Suprapubic skin (tissue), 4 donors: ENCODE measurements at regions not wholly inside any gene's neighbourhood (a gene's known extent, or its start where the extent isn't known, plus 50 kb on each side); places are given as distances from the start of the nearest gene placed in this dataset.

ENCODE experiments used
- DNase-seq, 2 donors: peaks; one replicate each; pipeline ENCODE4 v3.0.0-alpha.2; 2019; ENCODE audit warnings: low spot score in 2 of 2
- H3K27ac ChIP-seq: fragments of 200-600 bp; sonication (generic); one replicate; pipeline ENCODE4 v1.5.1; 2019
- H3K27me3 ChIP-seq: fragments of 200-600 bp; sonication (generic); one replicate; pipeline ENCODE4 v1.5.1; 2019
- H3K36me3 ChIP-seq: fragments of 200-600 bp; sonication (generic); one replicate; pipeline ENCODE4 v1.5.1; 2019
- H3K4me1 ChIP-seq: fragments of 200-600 bp; sonication (generic); one replicate; pipeline ENCODE4 v1.5.1; 2019
- H3K4me3 ChIP-seq: fragments of 200-600 bp; sonication (generic); one replicate; pipeline ENCODE4 v1.5.1; 2019; ENCODE audit warnings: mild to moderate bottlenecking
- H3K9me3 ChIP-seq: fragments of 200-600 bp; sonication (generic); one replicate; pipeline ENCODE4 v1.5.1; 2019
- EP300 ChIP-seq: sonication (generic); formaldehyde crosslinking; IDR thresholded peaks from one replicate; pipeline ENCODE4 v1.6.1; 2017; ENCODE audit warnings: antibody characterized with exemption
- POLR2A ChIP-seq, 2 donors: fragments of 450-650 bp; IDR thresholded peaks; one replicate each; pipeline ENCODE4 v1.6.1; 2017; ENCODE audit warnings: antibody characterized with exemption in 2 of 2, mild to moderate bottlenecking in 2 of 2, moderate library complexity in 2 of 2
- POLR2AphosphoS5 ChIP-seq, 3 donors: sonication (generic); formaldehyde crosslinking; IDR thresholded peaks; one replicate each; pipeline ENCODE4 v1.6.1; 2017; ENCODE audit warnings: antibody characterized with exemption in 3 of 3
- WGBS: methylation state at CpG from one replicate; pipeline ENCODE4 v1.1.5; 2018; 5-methylcytosine and 5-hydroxymethylcytosine counted together
- TF ChIP-seq, protein P1 (sequence below), 2 donors: fragments of 200-600 bp in 1 of 2; fragments of 450-650 bp in 1 of 2; sonication (generic) in 1 of 2; IDR thresholded peaks; one replicate each; pipeline ENCODE4 v1.5.1; 2016 to 2019; ENCODE audit warnings: antibody characterized with exemption in 2 of 2, mild to moderate bottlenecking in 1 of 2, moderate library complexity in 1 of 2

DNA sequence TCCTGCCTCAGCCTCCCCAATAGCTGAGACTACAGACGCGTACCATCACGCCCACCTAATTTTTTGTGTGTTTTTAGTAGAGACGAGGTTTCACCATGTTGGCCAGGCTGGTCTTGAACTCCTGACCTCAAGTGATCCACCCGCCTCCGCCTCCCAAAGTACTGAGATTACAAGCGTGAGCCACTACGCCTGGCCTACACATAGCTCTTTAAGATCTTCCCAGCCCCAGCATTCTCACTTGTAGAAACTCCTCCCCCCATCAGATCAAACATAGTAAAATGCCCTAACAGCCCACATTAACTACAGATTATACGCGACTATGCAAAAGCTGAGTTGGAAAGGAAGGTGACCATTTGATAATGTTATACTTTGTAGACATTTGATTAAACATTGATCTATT lies 634.8 kb downstream of the MATN1 start:
- DNase-seq, result no peak
- Histone ChIP-seq H3K27me3 (peaks cover 37% of the 10 kb centered on the region), H3K9me3 (peaks cover 15% of the 10 kb centered on the region), H3K4me3 (no peak overlapping the region), H3K4me1 (peaks cover 23% of the 10 kb centered on the region), H3K36me3 (no peaks in the 10 kb centered on the region), H3K27ac (no peak overlapping the region)
- no peak for TF ChIP-seq POLR2AphosphoS5 (IDR thresholded peaks at IDR 0.05)
- TF ChIP-seq EP300, result no peak
- TF ChIP-seq, protein P1, sequence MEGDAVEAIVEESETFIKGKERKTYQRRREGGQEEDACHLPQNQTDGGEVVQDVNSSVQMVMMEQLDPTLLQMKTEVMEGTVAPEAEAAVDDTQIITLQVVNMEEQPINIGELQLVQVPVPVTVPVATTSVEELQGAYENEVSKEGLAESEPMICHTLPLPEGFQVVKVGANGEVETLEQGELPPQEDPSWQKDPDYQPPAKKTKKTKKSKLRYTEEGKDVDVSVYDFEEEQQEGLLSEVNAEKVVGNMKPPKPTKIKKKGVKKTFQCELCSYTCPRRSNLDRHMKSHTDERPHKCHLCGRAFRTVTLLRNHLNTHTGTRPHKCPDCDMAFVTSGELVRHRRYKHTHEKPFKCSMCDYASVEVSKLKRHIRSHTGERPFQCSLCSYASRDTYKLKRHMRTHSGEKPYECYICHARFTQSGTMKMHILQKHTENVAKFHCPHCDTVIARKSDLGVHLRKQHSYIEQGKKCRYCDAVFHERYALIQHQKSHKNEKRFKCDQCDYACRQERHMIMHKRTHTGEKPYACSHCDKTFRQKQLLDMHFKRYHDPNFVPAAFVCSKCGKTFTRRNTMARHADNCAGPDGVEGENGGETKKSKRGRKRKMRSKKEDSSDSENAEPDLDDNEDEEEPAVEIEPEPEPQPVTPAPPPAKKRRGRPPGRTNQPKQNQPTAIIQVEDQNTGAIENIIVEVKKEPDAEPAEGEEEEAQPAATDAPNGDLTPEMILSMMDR (IDR thresholded peaks at IDR 0.05), result no peak
- no peak for TF ChIP-seq POLR2A (IDR thresholded peaks at IDR 0.05)
- 78% methylated on average over 10 of the region's 10 CpGs for WGBS

DNA sequence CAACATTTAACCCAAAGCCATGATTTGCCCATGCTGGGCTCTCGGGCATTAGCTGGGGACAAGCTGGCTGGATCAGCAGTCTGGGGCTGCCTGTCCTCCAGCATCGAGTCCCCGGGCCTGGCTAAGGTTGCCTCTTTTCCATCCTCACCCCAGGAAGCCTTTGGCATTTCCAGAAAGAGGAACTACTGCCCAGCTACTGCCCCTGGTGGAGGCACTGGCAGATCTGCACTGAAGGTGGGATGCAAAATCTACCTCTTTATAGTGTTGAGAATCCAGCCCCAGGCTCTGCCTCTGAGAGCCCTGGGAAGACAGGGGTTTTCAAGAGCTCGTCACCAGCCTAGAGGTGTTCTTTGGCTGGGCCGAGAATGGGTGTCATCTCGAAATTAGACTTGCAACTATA lies 635.9 kb downstream of the MATN1 start:
- no peak for DNase-seq
- Histone ChIP-seq H3K4me3 (no peak overlapping the region), H3K4me1 (peaks cover 25% of the 10 kb centered on the region), H3K36me3 (no peaks in the 10 kb centered on the region), H3K27ac (no peak overlapping the region), H3K9me3 (peaks cover 10% of the 10 kb centered on the region), H3K27me3 (peaks cover 37% of the 10 kb centered on the region)
- WGBS, result 80% methylated on average over 6 of the region's 6 CpGs
- TF ChIP-seq, protein P1 (IDR thresholded peaks at IDR 0.05), result no peak
- TF ChIP-seq EP300 (no peak), POLR2A (IDR thresholded peaks at IDR 0.05) (no peak), POLR2AphosphoS5 (IDR thresholded peaks at IDR 0.05) (no peak)

DNA sequence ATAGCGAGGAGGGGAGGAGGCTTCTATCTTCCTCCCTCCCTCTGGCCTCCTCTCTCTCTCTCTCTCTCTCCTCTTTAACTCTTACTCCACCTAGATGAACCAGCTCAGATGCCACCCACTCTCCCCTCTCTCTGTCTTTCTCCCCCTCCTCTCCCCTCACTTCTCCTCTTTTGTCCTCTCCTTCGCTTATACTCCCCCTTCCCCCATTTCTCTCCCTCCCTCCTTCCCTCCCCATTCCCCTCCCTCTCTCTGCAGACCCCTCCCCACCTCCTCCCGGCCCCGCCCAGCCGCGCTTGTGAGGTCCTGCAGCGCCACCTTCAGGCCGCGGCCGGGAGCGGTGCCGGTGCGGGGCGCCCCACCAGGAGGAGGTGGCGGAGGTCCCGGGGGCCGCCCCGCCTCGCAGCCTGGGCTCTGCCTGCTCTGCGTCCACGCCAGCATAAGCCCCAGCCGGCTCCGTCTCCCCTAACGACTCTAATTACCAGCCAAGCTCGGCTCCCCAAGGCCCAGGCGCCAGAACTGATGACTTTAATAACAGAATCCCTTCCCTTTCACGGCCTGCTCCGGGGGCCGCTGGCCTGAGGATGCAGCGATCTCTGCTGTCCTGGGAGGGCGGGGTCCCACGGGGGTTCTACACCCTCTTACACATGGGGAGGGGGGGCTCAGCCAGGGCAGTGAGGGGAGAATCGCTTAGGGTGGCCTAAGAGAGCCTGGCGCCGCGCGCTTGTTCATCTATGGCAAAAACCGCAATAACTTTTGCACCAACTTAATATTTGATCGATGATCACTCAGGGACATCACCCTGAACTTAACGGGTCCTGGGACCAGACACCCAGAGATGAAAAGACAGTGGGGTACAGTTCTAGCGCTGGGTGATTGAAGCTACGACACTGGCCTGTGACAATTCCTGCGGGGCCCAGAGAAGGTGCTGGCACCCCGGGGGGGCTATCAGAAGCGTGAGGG lies 637.3 kb downstream of the MATN1 start:
- WGBS, result 23% methylated on average over 45 of the region's 45 CpGs
- Histone ChIP-seq H3K36me3 (no peaks in the 10 kb centered on the region), H3K4me3 (no peak overlapping the region), H3K27me3 (peaks cover 32% of the 10 kb centered on the region), H3K27ac (no peak overlapping the region), H3K9me3 (no peaks in the 10 kb centered on the region), H3K4me1 (peaks cover 25% of the 10 kb centered on the region)
- no peak for TF ChIP-seq EP300
- TF ChIP-seq, protein P1 (IDR thresholded peaks at IDR 0.05), result peak in 1 of 2 donors; percentile 86
- no peak for DNase-seq

DNA sequence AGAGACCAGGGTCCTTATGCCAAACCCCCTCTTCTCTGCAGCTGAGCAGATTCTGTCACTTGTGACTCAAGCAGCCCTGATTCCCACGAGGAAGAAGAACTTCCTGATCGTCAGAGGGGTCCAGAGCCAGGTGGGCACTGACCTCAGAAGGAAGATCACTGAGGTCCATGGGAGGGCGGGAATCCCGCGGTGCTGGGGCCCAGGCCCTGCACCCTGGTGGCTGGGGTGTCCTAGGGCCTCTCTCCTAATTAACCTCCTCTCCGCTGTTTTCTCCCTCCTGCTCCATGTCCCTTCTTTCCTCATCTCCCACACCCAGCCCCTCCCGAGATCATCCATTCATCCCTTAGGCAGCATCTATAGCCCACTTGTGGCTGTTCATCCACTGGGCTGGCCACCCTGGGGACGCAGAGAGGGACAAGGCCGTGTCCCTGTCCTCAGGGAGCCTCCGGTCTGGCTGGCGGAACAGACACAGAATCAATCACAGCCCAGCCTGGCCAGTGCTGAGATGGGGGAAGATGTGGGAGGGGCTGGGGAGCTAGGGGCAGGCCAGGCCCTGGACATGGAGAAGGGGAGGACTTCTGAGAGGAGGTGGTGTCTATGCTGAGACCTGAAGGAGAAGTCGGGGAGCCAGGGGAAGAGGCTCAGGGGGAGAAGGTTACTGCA lies 638.3 kb downstream of the MATN1 start:
- no peaks in the 10 kb centered on the region for H3K9me3 ChIP-seq
- H3K4me1 ChIP-seq, result peaks cover 25% of the 10 kb centered on the region
- no peak for TF ChIP-seq EP300
- no peak for TF ChIP-seq POLR2AphosphoS5 (IDR thresholded peaks at IDR 0.05)
- TF ChIP-seq, protein P1 (IDR thresholded peaks at IDR 0.05), result no peak
- TF ChIP-seq POLR2A (IDR thresholded peaks at IDR 0.05), result no peak
- H3K27me3 ChIP-seq, result peaks cover 29% of the 10 kb centered on the region
- H3K36me3 ChIP-seq, result no peaks in the 10 kb centered on the region
- no peak overlapping the region for H3K4me3 ChIP-seq
- DNase-seq, result no peak
- WGBS, result 83% methylated on average over 12 of the region's 12 CpGs
- no peak overlapping the region for H3K27ac ChIP-seq

DNA sequence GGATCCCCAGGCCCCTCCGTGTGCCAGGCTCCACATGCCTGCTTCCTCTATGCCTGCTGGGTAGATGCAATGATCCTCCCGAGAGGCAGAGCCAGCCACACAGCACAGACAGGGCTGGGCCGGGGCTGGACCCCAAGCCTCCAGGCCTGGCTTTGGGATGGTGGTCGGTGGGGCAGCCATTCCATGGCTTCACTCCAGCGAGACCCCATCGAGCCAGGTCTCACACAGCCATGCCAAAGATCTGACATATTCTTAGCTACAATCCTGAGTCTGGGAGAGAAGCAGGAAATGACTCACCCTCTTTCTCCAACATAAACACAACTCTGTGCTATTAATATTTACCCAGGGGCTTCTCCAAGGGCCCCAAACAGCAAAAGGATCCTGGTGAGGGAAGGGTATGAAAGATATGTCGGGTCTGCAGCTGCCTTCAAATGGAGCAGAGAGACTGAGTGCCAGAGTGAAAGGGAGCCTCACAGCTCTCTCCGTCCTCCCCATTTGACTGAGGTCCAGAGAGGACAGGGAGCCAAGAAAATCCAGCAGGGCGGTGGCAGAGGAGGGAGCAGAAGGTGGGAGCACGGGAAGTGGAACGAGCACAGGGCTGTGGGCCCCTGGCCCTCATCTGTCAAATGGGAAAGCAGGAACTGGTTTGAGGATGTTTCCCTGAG lies 639.5 kb downstream of the MATN1 start:
- H3K9me3 ChIP-seq, result no peaks in the 10 kb centered on the region
- DNase-seq, result no peak
- H3K4me3 ChIP-seq, result no peak overlapping the region
- no peak overlapping the region for H3K27ac ChIP-seq
- TF ChIP-seq, protein P1 (IDR thresholded peaks at IDR 0.05), result no peak
- TF ChIP-seq POLR2AphosphoS5 (IDR thresholded peaks at IDR 0.05) (no peak), POLR2A (IDR thresholded peaks at IDR 0.05) (no peak), EP300 (no peak)
- peaks cover 25% of the 10 kb centered on the region for H3K4me1 ChIP-seq
- peaks cover 23% of the 10 kb centered on the region for H3K27me3 ChIP-seq
- WGBS, result 15% methylated on average over 10 of the region's 11 CpGs
- no peaks in the 10 kb centered on the region for H3K36me3 ChIP-seq
